H1 (cell line): ENCODE measurements at regions not wholly inside any gene's neighbourhood (a gene's known extent, or its start where the extent isn't known, plus 50 kb on each side); places are given as distances from the start of the nearest gene placed in this dataset.

Source experiments
- CTCF ChIA-PET: fragments of 300-600 bp; sonication (Branson Sonifier 250); formaldehyde crosslinking; loops from one replicate; lab custom pipeline; 2021; ENCODE audit not compliant: partially characterized antibody; lab: Charles Lee
- POLR2A ChIA-PET: fragments of 300-600 bp; sonication (Branson Sonifier 250); formaldehyde crosslinking; loops from one replicate; lab custom pipeline; 2021; ENCODE audit warnings: inconsistent platforms; ENCODE audit not compliant: partially characterized antibody; lab: Charles Lee
- DNase-seq, 2 experiments: peaks; one replicate each; pipeline versions ENCODE4 v3.0.0 to v3.0.0-alpha.2; 2010 to 2022; ENCODE audit warnings: low spot score in 2 of 2, low read depth in 1 of 2, mixed read lengths in 1 of 2
- FAIRE-seq: peaks from 2 replicates; lab custom pipeline; 2011; peaks lifted over from hg19 to GRCh38; lab: Jason Lieb, UNC
- H2AFZ ChIP-seq: 2 replicates; pipeline ENCODE4 v1.8.1; 2012; ENCODE audit warnings: low read length, inconsistent platforms
- H2AK5ac ChIP-seq: 2 replicates; pipeline ENCODE4 v1.6.1; 2013; ENCODE audit warnings: low read depth, low read length
- H2BK120ac ChIP-seq: replicated peaks from 2 replicates; pipeline ENCODE3; 2013; ENCODE audit warnings: low read depth, low read length, inconsistent platforms
- H2BK12ac ChIP-seq: 2 replicates; pipeline ENCODE4 v1.6.1; 2013; ENCODE audit warnings: low read depth, low read length
- H2BK15ac ChIP-seq: 2 replicates; pipeline ENCODE4 v1.6.1; 2013; ENCODE audit warnings: low read length
- H2BK20ac ChIP-seq: 2 replicates; pipeline ENCODE4 v1.6.1; 2013; ENCODE audit warnings: low read length
- H2BK5ac ChIP-seq: 2 replicates; pipeline ENCODE4 v1.6.1; 2013; ENCODE audit warnings: low read depth, low read length
- H3K14ac ChIP-seq: 2 replicates; pipeline ENCODE4 v1.6.1; 2013; ENCODE audit warnings: inconsistent platforms; ENCODE audit not compliant: insufficient read length
- H3K18ac ChIP-seq: 2 replicates; pipeline ENCODE4 v1.6.1; 2013; ENCODE audit warnings: low read length; ENCODE audit errors: extremely low read depth
- H3K23ac ChIP-seq: 2 replicates; pipeline ENCODE4 v1.6.1; 2013; ENCODE audit warnings: inconsistent platforms; ENCODE audit not compliant: insufficient read length
- H3K23me2 ChIP-seq: 2 replicates; pipeline ENCODE4 v1.6.1; 2013; ENCODE audit warnings: low read depth, low read length
- H3K27ac ChIP-seq: 2 replicates; pipeline ENCODE4 v1.6.1; 2011; ENCODE audit warnings: low read depth, low read length, inconsistent platforms
- H3K27me3 ChIP-seq, 4 experiments: replicated peaks in 1 of 4; 1 replicate in 1 of 4; 2 replicates in 3 of 4; pipeline versions ENCODE4 v1.6.1 to v1.8.1; 2011 to 2013; ENCODE audit warnings: low read length in 3 of 4, mild to moderate bottlenecking in 3 of 4, inconsistent platforms in 2 of 4, mixed read lengths in 2 of 4, moderate library complexity in 1 of 4; ENCODE audit not compliant: control insufficient read depth in 3 of 4, insufficient read depth in 3 of 4; ENCODE audit errors: extremely low read depth in 1 of 4
- H3K36me3 ChIP-seq, 4 experiments: 2 replicates each; pipeline versions ENCODE4 v1.6.1 to v1.8.1; 2011 to 2013; ENCODE audit warnings: mild to moderate bottlenecking in 4 of 4, low read length in 3 of 4, moderate library complexity in 2 of 4, control low read depth in 1 of 4, inconsistent platforms in 1 of 4; ENCODE audit not compliant: insufficient read depth in 4 of 4, control insufficient read depth in 2 of 4
- H3K4ac ChIP-seq: replicated peaks from 2 replicates; pipeline ENCODE3; 2013; ENCODE audit warnings: low read length, low read depth, mixed read lengths, inconsistent platforms; ENCODE audit not compliant: insufficient read length
- H3K4me1 ChIP-seq, 4 experiments: replicated peaks in 1 of 4; 1 replicate in 1 of 4; 2 replicates in 3 of 4; pipeline versions ENCODE4 v1.6.1 to v1.8.1; 2011 to 2013; ENCODE audit warnings: low read length in 3 of 4, inconsistent platforms in 2 of 4, mixed read lengths in 1 of 4; ENCODE audit not compliant: insufficient read depth in 4 of 4, control insufficient read depth in 3 of 4
- H3K4me2 ChIP-seq, 2 experiments: 2 replicates each; pipeline versions ENCODE4 v1.6.1 to v1.8.1; 2011 to 2013; ENCODE audit warnings: low read depth in 2 of 2, low read length in 2 of 2, control low read depth in 1 of 2, inconsistent platforms in 1 of 2, mild to moderate bottlenecking in 1 of 2; ENCODE audit not compliant: insufficient read depth in 1 of 2
- H3K4me3 ChIP-seq, 4 experiments: fragments of 200-600, 300-600 bp in 1 of 4; sonication (generic), shearing (Covaris generic), sonication (Bioruptor Twin) in 1 of 4; 2 replicates each; pipeline versions ENCODE4 v1.5.1 to v1.8.1; 2011 to 2016; ENCODE audit warnings: low read length in 4 of 4, low read depth in 3 of 4, control low read depth in 2 of 4, inconsistent platforms in 2 of 4, mild to moderate bottlenecking in 2 of 4, mixed read lengths in 1 of 4, moderate library complexity in 1 of 4; ENCODE audit not compliant: insufficient read depth in 2 of 4; ENCODE audit errors: extremely low read depth in 1 of 4
- H3K56ac ChIP-seq: replicated peaks from 2 replicates; pipeline ENCODE3; 2013; ENCODE audit warnings: low read depth, mild to moderate bottlenecking, mixed read lengths, low read length, inconsistent platforms; ENCODE audit not compliant: insufficient read length
- H3K79me1 ChIP-seq: 2 replicates; pipeline ENCODE4 v1.6.1; 2013; ENCODE audit warnings: low read depth, low read length, control low read depth
- H3K79me2 ChIP-seq, 2 experiments: 2 replicates each; pipeline versions ENCODE4 v1.6.1 to v1.8.1; 2012 to 2013; ENCODE audit warnings: low read length in 2 of 2, mild to moderate bottlenecking in 2 of 2, inconsistent platforms in 1 of 2; ENCODE audit not compliant: insufficient read depth in 2 of 2, control insufficient read depth in 1 of 2
- H3K9ac ChIP-seq, 4 experiments: replicated peaks in 1 of 4; 1 replicate in 1 of 4; 2 replicates in 3 of 4; pipeline versions ENCODE4 v1.6.1 to v1.8.1; 2011 to 2013; ENCODE audit warnings: low read depth in 3 of 4, low read length in 3 of 4, control low read depth in 2 of 4, mild to moderate bottlenecking in 2 of 4, moderate library complexity in 2 of 4, inconsistent platforms in 1 of 4; ENCODE audit errors: extremely low read depth in 1 of 4
- H3K9me3 ChIP-seq, 2 experiments: 2 replicates each; pipeline versions ENCODE4 v1.6.1 to v1.8.1; 2012 to 2013; ENCODE audit warnings: mild to moderate bottlenecking in 2 of 2, moderate library complexity in 2 of 2, control low read depth in 1 of 2, inconsistent platforms in 1 of 2, low read depth in 1 of 2, low read length in 1 of 2, mixed read lengths in 1 of 2; ENCODE audit not compliant: insufficient read depth in 2 of 2
- H4K20me1 ChIP-seq, 2 experiments: replicated peaks in 1 of 2; 2 replicates each; pipeline versions ENCODE3 to v1.8.1; 2011 to 2013; ENCODE audit warnings: inconsistent platforms in 2 of 2, low read length in 2 of 2, mild to moderate bottlenecking in 1 of 2; ENCODE audit not compliant: insufficient read depth in 2 of 2, control insufficient read depth in 1 of 2
- H4K5ac ChIP-seq: 2 replicates; pipeline ENCODE4 v1.6.1; 2013; ENCODE audit warnings: low read length, low read depth, mixed read lengths, inconsistent platforms; ENCODE audit not compliant: insufficient read length
- H4K8ac ChIP-seq: 2 replicates; pipeline ENCODE4 v1.8.0; 2013; ENCODE audit warnings: mild to moderate bottlenecking, moderate library complexity, low read length, inconsistent platforms; ENCODE audit not compliant: insufficient read depth; ENCODE audit errors: extremely low read depth
- H4K91ac ChIP-seq: replicated peaks from 2 replicates; pipeline ENCODE3; 2013; ENCODE audit warnings: low read length, mixed read lengths, inconsistent platforms; ENCODE audit not compliant: insufficient read length
- BACH1 ChIP-seq: IDR thresholded peaks from 2 replicates; pipeline ENCODE4 v1.6.1; 2012; ENCODE audit warnings: low read length, improper control_type of control experiment
- CBX5 ChIP-seq: fragments of 300-800, 300-1000 bp; sonication (generic); IDR thresholded peaks from 2 replicates; pipeline ENCODE4 v1.7.1; 2016; ENCODE audit warnings: antibody characterized with exemption, low read length, low read depth
- JUN ChIP-seq: IDR thresholded peaks from 2 replicates; pipeline ENCODE4 v1.6.1; 2011; ENCODE audit warnings: low read depth, mild to moderate bottlenecking, improper control_type of control experiment, low read length
- SIN3A ChIP-seq, 2 experiments: IDR thresholded peaks in 1 of 2; conservative IDR thresholded peaks in 1 of 2; 2 replicates each; pipeline ENCODE4 v1.6.1; 2011 to 2012; ENCODE audit warnings: low read length in 2 of 2, improper control_type of control experiment in 1 of 2, low read depth in 1 of 2, mild to moderate bottlenecking in 1 of 2
- SP1 ChIP-seq: IDR thresholded peaks from 2 replicates; pipeline ENCODE4 v1.6.1; 2011; ENCODE audit warnings: low read depth, low read length
- WGBS, 2 experiments: shearing (Covaris generic) in 1 of 2; methylation state at CpG; one replicate each; pipeline versions ENCODE4 v1.1.6 to v1.1.7; 2013 to 2015; ENCODE audit warnings: low lambda C conversion rate in 2 of 2, mixed read lengths in 2 of 2, inconsistent platforms in 1 of 2, low coverage in 1 of 2, missing lambda C conversion rate in 1 of 2; ENCODE audit not compliant: insufficient replicate concordance in 2 of 2, insufficient coverage in 1 of 2, insufficient read length in 1 of 2; ENCODE audit errors: extremely low coverage in 1 of 2, missing lambda C conversion rate in 1 of 2; 5-methylcytosine and 5-hydroxymethylcytosine counted together
- TF ChIP-seq, protein P1 (sequence below): IDR thresholded peaks from 2 replicates; pipeline ENCODE4 v1.6.1; 2012; ENCODE audit warnings: low read length, inconsistent platforms

- WGBS, 2 experiments: 91% methylated on average over 3 of the region's 3 CpGs; no CpG with 5 or more reads in 1 of the 2 experiments
- H3K9ac ChIP-seq: no peak overlapping the region
- H2BK5ac ChIP-seq: no peak overlapping the region
- no peaks in the 10 kb centered on the region for H4K20me1 ChIP-seq
- no peak overlapping the region for H4K8ac ChIP-seq
- no peaks in the 10 kb centered on the region for H3K79me2 ChIP-seq
- FAIRE-seq (no peak), DNase-seq (no peak)
- H3K36me3 ChIP-seq: no peaks in the 10 kb centered on the region; a peak in 1 of 8 replicates
- ChIA-PET POLR2A (no interaction called here), CTCF (interaction anchor here (0.5 to 1.6 kb wide), 3 partner anchors 11 to 19 kb away, joined by 3 to 4 read pairs (median 3); no protein-coding TSS in a partner anchor)
- H3K27me3 ChIP-seq: no peaks in the 10 kb centered on the region
- peaks cover 0 to 12% (median 7%) of the 10 kb centered on the region in 4 experiments; a peak in 4 of 7 replicates for H3K4me1 ChIP-seq
- H3K9me3 ChIP-seq: 0 out of 4 replicates have a peak, but pooled peaks cover 0 to 2% of the 10 kb centered on the region in 2 experiments
- H2AK5ac ChIP-seq: no peak overlapping the region
- no peaks in the 10 kb centered on the region for H3K79me1 ChIP-seq
- H3K4ac ChIP-seq: no peak overlapping the region
- no peak overlapping the region for H2BK120ac ChIP-seq
- H3K27ac ChIP-seq: no peak overlapping the region
- no peak overlapping the region for H4K91ac ChIP-seq
- H2BK20ac ChIP-seq: no peak overlapping the region
- no peak overlapping the region for H2BK15ac ChIP-seq
- H2AFZ ChIP-seq: no peak overlapping the region
- H3K56ac ChIP-seq: no peak overlapping the region
- no peak overlapping the region for H3K4me2 ChIP-seq
- H3K23me2 ChIP-seq: no peaks in the 10 kb centered on the region; the same call in 1 of the 2 replicates
- no peak overlapping the region for H3K14ac ChIP-seq
- H2BK12ac ChIP-seq: no peak overlapping the region
- H4K5ac ChIP-seq: no peak overlapping the region
- no peak overlapping the region for H3K18ac ChIP-seq
- H3K23ac ChIP-seq: no peak overlapping the region
- H3K4me3 ChIP-seq: no peak overlapping the region
- TF ChIP-seq CBX5: no peak
- no peak for TF ChIP-seq SIN3A (conservative IDR thresholded peaks at IDR 0.05 in 1 of 2, IDR thresholded peaks at IDR 0.05 in 1 of 2; ENCODE audit: low read depth in 1 of 2, low read length in 2 of 2)
- no peak for TF ChIP-seq JUN
- TF ChIP-seq BACH1: no peak
- TF ChIP-seq, protein P1, sequence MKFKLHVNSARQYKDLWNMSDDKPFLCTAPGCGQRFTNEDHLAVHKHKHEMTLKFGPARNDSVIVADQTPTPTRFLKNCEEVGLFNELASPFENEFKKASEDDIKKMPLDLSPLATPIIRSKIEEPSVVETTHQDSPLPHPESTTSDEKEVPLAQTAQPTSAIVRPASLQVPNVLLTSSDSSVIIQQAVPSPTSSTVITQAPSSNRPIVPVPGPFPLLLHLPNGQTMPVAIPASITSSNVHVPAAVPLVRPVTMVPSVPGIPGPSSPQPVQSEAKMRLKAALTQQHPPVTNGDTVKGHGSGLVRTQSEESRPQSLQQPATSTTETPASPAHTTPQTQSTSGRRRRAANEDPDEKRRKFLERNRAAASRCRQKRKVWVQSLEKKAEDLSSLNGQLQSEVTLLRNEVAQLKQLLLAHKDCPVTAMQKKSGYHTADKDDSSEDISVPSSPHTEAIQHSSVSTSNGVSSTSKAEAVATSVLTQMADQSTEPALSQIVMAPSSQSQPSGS: no peak
- no peak for TF ChIP-seq SP1
Observed at GRCh38 chr3:181920409-181920808, 208.7 kb downstream of the SOX2 start.
